PC-9 (cell line): ENCODE measurements at regions not wholly inside any gene's neighbourhood (a gene's known extent, or its start where the extent isn't known, plus 50 kb on each side); places are given as distances from the start of the nearest gene placed in this dataset.

ENCODE experiments used
- EZH2 ChIP-seq: fragments of 200-600 bp; sonication (generic); IDR thresholded peaks from 2 replicates; pipeline ENCODE4 v1.8.0; 2017; ENCODE audit warnings: antibody characterized with exemption, low read depth
- TF ChIP-seq, protein P1 (sequence below): fragments of 200-600 bp; sonication (generic); conservative IDR thresholded peaks from 2 replicates; pipeline ENCODE4 v1.6.1; 2017; ENCODE audit warnings: mixed run types, antibody characterized with exemption, mild to moderate bottlenecking, moderate library complexity

GRCh38 chr3:80533553-80533952 is 765.8 kb upstream of the ROBO1 start:
- TF ChIP-seq, protein P1, sequence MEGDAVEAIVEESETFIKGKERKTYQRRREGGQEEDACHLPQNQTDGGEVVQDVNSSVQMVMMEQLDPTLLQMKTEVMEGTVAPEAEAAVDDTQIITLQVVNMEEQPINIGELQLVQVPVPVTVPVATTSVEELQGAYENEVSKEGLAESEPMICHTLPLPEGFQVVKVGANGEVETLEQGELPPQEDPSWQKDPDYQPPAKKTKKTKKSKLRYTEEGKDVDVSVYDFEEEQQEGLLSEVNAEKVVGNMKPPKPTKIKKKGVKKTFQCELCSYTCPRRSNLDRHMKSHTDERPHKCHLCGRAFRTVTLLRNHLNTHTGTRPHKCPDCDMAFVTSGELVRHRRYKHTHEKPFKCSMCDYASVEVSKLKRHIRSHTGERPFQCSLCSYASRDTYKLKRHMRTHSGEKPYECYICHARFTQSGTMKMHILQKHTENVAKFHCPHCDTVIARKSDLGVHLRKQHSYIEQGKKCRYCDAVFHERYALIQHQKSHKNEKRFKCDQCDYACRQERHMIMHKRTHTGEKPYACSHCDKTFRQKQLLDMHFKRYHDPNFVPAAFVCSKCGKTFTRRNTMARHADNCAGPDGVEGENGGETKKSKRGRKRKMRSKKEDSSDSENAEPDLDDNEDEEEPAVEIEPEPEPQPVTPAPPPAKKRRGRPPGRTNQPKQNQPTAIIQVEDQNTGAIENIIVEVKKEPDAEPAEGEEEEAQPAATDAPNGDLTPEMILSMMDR: no peak
- no peak for TF ChIP-seq EZH2
